Thyroid gland (tissue), 4 donors: ENCODE measurements at regions not wholly inside any gene's neighbourhood (a gene's known extent, or its start where the extent isn't known, plus 50 kb on each side); places are given as distances from the start of the nearest gene placed in this dataset.
A peak's percentile ranks its signal among the peaks of the same experiment; 100 is the strongest.

Experiments
- DNase-seq, 2 donors: peaks; one replicate each; pipeline ENCODE4 v3.0.0-alpha.2; 2019
- H3K27ac ChIP-seq, 3 donors: fragments of 200-600 bp; sonication (generic); 1 replicate in 2 of 3; 2 replicates in 1 of 3; pipeline ENCODE4 v1.5.1; 2016 to 2019; ENCODE audit warnings: mild to moderate bottlenecking in 1 of 3, moderate library complexity in 1 of 3
- H3K27me3 ChIP-seq: fragments of 200-600 bp; sonication (generic); one replicate; pipeline ENCODE4 v1.5.1; 2019
- H3K36me3 ChIP-seq, 2 donors: fragments of 200-600 bp; sonication (generic); one replicate each; pipeline ENCODE4 v1.5.1; 2016 to 2019
- H3K4me1 ChIP-seq, 2 donors: fragments of 200-600 bp; sonication (generic); one replicate each; pipeline ENCODE4 v1.5.1; 2017 to 2019
- H3K4me3 ChIP-seq, 3 donors: fragments of 200-600 bp; sonication (generic); replicated peaks in 1 of 3; 1 replicate in 2 of 3; 2 replicates in 1 of 3; pipeline ENCODE4 v1.5.1; 2016; ENCODE audit warnings: mild to moderate bottlenecking in 1 of 3
- H3K9me3 ChIP-seq: fragments of 200-600 bp; sonication (generic); one replicate; pipeline ENCODE4 v1.5.1; 2017
- POLR2A ChIP-seq, 2 donors: fragments of 450-650 bp; IDR thresholded peaks; one replicate each; pipeline ENCODE4 v1.6.1; 2017; ENCODE audit warnings: antibody characterized with exemption in 2 of 2, mild to moderate bottlenecking in 2 of 2, moderate library complexity in 1 of 2
- WGBS, 2 donors: methylation state at CpG; one replicate each; pipeline ENCODE4 v1.1.5; 2017; 5-methylcytosine and 5-hydroxymethylcytosine counted together
- intact Hi-C: fragments of 100-400 bp; cut with DNase I; formaldehyde crosslinking; loops from one replicate; pipeline ENCODE4 v1.15.1; 2023
- TF ChIP-seq, protein P1 (sequence below), 6 experiments: fragments of 200-600 bp in 3 of 6; fragments of 450-650 bp in 3 of 6; sonication (generic) in 3 of 6; IDR thresholded peaks; one replicate each; pipeline ENCODE4 v1.5.1; 2016 to 2019; ENCODE audit warnings: antibody characterized with exemption in 6 of 6, mild to moderate bottlenecking in 2 of 6, inconsistent platforms in 1 of 6, moderate library complexity in 1 of 6

DNA sequence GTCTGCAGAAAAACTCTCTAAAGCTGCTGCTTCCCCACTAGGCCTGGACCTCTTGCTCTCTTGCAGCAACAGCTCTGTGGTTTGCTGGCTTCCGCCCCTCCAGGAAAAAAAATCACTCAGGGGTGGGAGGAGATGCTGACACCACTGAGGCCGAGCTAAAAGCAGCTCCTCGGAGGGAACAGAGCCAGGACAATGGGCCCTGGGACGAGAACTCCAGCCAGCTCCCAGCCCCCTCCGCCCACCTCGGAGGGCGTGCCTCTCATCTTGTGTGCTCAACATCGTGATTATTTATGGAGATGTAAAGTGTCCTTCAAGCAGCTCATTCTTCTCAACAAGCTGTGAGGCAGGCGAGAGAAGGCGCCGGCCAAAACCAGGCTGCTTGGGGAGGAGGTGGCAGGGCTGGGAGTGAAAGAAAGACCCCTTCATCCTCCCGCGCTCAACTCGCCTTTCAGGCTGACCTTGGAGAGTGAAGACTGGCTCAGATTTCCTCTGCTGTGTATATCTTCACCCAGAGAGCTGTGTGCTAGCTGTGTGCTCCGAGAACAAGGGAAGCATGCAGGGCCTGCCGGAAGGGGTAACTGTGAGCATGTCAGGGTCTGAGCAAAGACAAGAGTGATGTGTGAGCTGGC, 53.5 kb upstream of the LRFN2 start:
- Histone ChIP-seq H3K9me3 (no peaks in the 10 kb centered on the region), H3K27me3 (no peaks in the 10 kb centered on the region), H3K36me3 (no peaks in the 10 kb centered on the region), H3K4me3 (no peak overlapping the region), H3K27ac (no peak overlapping the region), H3K4me1 (no peaks in the 10 kb centered on the region)
- TF ChIP-seq, protein P1, sequence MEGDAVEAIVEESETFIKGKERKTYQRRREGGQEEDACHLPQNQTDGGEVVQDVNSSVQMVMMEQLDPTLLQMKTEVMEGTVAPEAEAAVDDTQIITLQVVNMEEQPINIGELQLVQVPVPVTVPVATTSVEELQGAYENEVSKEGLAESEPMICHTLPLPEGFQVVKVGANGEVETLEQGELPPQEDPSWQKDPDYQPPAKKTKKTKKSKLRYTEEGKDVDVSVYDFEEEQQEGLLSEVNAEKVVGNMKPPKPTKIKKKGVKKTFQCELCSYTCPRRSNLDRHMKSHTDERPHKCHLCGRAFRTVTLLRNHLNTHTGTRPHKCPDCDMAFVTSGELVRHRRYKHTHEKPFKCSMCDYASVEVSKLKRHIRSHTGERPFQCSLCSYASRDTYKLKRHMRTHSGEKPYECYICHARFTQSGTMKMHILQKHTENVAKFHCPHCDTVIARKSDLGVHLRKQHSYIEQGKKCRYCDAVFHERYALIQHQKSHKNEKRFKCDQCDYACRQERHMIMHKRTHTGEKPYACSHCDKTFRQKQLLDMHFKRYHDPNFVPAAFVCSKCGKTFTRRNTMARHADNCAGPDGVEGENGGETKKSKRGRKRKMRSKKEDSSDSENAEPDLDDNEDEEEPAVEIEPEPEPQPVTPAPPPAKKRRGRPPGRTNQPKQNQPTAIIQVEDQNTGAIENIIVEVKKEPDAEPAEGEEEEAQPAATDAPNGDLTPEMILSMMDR (IDR thresholded peaks at IDR 0.05) = no peak
- no peak for TF ChIP-seq POLR2A (IDR thresholded peaks at IDR 0.05)
- DNase-seq = peak in 1 of 2 donors; percentile 9
- WGBS, 2 donors = 25 to 26% methylated on average over 8 to 16 of the region's 16 CpGs
- intact Hi-C loops = no loop called here
